ENCODE measurements at regions not wholly inside any gene's neighbourhood (a gene's known extent, or its start where the extent isn't known, plus 50 kb on each side); places are given as distances from the start of the nearest gene placed in this dataset.

DNA sequence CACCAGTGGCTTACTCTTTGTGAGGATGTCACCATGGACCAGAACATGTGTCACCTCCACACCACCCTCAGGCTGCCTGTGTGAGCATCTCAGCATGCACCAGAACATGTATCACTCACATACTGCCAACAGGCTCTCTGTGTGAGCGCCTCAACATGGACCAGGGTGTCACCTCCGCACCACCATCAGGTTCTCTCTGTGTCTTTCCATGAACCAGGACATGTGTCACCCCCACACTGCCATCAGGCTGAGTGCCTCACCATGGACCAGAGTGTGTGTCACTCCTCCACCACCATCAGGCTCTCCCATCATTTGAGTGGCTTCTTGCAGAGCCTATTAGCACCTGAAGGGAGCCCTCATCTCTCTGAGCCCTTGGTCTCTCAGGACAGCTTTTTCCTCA lies 125.2 kb downstream of the ZNF648 start:
- TF ChIP-seq, protein P1, sequence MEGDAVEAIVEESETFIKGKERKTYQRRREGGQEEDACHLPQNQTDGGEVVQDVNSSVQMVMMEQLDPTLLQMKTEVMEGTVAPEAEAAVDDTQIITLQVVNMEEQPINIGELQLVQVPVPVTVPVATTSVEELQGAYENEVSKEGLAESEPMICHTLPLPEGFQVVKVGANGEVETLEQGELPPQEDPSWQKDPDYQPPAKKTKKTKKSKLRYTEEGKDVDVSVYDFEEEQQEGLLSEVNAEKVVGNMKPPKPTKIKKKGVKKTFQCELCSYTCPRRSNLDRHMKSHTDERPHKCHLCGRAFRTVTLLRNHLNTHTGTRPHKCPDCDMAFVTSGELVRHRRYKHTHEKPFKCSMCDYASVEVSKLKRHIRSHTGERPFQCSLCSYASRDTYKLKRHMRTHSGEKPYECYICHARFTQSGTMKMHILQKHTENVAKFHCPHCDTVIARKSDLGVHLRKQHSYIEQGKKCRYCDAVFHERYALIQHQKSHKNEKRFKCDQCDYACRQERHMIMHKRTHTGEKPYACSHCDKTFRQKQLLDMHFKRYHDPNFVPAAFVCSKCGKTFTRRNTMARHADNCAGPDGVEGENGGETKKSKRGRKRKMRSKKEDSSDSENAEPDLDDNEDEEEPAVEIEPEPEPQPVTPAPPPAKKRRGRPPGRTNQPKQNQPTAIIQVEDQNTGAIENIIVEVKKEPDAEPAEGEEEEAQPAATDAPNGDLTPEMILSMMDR (IDR thresholded peaks at IDR 0.05) = no peak
- TF ChIP-seq ZFX (IDR thresholded peaks at IDR 0.05; ENCODE audit: borderline replicate concordance) = no peak

Measured in 22Rv1 (cell line).